GM18499 (cell line): ENCODE measurements at regions not wholly inside any gene's neighbourhood (a gene's known extent, or its start where the extent isn't known, plus 50 kb on each side); places are given as distances from the start of the nearest gene placed in this dataset.

Source experiments
- ATAC-seq: cut with Tn5 transposase; IDR thresholded peaks from one replicate; pipeline ENCODE4 v1.9.1; 2021; ENCODE audit warnings: moderate number of reproducible peaks; ENCODE audit not compliant: insufficient read depth, unreplicated experiment

DNA sequence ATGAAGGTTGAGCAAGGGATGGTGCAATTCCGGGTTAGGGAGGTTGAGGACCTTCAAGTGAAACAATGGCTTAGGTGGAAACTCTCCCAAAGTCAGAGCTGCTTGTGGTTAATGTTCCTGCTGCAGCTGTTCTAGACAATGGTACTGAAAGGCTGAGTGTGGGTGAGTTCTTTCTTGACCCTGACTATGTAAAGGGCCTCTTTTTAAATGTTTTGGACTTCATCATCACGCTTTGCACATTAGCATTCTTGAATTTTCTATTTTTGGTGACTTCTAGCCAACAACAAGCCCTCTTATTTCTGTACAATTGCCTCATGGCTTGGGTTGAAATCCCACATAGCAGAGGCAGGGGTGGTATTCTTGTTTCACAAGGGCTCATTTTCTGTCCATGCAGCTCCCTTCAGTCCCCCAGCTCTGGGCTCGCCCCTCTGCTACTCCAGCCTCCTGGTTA is 136.3 kb upstream of the ANKRD55 start:
- ATAC-seq = no peak

DNA sequence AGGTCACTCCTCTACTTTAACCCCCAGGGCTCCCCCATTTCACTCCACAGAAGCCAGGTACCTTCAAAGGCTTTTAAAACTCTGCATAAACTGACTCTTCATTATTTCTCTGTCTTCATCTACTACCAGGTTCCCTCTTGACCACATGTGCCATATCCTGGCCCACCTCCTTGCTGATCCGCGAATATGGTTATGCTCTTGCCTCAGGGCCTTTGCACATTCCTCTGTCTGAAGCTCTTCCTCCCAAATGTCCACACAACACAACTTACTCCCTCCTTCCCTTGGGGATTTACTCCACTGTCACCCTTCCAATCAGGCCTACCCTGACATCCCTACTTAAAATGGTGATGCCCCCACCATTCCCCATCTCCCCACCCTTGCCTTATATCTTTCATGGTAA is 134.6 kb upstream of the ANKRD55 start:
- ATAC-seq = no peak

DNA sequence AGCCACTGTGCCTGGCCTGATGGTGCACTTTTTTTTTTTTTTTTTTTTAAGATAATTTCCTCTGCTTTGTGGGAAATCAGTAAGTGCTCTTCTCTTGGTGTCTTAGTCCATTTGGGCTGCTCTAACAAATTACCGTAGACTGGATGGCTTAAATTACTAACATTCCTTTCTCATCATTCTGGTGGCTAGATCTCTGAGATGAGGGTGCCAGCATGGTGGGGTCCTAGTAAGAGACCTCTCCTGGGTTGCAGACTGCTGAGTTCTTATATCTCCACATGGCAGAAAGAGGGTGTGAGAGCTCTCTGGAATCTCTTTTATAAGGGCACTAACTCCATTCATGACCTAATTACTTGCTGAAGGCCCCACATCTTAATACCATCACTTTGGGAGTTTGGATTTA is 133.9 kb upstream of the ANKRD55 start:
- no peak for ATAC-seq

DNA sequence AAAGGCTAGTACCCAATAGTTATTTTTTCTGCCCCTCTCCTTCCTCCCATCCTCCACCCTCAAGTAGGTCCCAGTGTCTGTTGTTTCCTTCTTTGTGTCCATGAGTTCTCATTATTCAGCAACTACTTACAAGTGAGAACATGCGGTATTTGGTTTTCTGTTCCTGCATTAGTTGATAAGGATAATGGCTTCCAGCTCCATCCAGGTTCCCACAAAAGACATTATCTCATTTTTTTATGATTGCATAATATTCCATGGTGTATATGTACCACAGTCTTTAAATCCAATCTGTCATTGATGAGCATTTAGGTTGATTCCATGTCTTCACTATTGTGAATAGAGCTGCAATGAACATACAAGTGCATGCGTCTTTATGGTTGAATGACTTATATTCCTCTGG is 128.3 kb upstream of the ANKRD55 start:
- ATAC-seq = no peak

DNA sequence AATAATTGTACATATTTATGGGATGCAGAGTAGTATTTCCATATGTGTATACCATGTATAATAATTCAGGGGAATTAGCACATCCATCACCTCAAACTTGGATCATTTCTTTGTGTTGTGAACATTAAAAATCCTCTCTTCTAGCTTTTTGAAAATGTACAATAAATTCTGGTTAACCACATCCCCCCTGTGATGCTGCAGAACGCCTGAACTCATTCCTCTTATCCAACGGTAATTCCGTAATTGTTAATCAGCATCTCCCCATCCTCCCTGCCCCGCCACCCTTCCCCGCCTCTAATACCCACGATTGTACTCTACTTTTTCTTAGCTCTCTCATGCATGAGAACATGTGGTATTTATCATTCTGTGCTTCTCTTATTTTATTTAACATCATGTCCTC is 127.7 kb upstream of the ANKRD55 start:
- ATAC-seq = no peak

DNA sequence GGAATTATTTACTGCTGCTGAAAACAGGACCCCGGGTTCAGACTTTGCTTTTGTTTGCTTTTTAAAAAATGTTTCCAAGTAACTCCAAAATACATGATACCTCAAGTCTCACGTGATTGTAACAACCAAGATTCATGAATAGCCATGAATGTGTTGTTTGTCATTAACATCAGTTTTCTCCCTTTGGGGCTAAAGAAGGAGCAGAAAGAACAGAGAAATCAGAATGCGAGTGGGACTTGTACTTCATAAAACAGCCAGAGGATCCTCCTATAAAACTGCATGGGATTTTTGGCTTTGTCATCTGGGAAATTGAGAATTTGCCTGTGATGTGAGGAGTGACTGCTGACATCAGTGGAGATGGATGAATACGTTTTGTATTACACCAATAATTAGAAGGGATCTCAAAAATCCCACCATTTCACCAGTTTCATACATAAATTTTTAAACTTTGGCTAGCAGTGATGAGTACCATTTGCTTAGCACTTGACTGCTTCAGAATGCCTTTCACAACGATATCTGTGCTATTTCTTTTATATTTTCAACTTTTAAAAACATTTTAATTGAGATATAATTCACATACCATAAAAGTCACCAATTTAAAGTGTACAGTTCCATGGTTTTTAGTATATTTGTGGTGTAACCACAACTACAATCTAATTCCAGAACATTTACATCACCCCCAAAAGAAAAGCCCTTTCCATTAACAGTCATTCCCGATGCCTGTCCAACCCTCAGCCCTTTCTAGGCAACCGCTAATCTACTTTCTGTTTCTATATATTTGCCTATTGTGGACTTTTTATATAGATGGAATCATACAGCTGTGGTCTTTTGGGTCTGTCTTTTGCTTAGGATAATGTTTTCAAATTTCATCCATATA is 126.9 kb upstream of the ANKRD55 start:
- ATAC-seq = no peak

DNA sequence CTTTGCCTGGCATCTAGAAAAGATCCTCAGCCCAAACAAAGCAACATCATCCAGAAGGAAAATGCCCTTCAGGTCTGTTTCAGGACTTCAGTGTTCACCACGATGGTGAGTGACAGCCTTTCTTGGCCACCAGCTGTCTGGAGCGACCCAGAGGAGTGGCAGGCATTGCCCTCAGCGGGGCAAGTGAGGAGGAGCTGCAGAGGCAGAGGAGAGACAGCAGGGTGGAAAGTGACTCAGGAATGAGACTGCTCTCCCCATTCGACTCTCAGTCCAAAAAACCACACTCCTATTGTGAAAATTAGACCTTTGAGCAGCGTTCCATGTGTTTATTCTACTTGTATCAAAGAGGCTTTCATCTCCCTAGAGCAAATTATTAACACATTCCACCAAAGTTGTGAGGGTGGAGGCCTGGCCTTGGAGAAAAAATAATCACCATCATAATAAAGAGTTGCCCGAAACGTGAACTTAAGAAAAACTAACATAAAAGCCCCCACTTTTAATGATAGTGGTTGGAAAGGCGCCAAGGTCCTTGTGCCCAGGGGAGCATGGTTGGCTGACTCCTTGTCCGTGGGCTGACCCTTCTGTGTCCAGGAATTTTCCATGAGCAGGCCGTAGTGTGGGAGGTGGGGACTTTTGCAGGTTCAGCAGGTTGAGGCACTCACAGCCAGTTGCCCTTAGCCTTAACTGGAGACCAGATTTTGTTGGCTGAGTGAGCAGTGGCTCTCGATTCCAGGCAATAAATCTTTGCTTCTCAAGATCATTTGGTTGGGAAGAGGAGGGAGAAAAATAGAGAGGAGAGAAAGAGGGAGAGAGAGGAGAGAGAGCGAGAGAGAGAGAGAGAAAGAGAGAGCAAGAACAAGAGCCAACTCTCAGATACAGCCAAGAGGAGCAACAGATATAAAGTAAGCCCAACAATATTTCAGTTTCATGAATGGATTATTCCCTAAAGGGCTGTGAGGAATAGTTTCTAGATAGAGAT is 125.9 kb upstream of the ANKRD55 start:
- no peak for ATAC-seq

DNA sequence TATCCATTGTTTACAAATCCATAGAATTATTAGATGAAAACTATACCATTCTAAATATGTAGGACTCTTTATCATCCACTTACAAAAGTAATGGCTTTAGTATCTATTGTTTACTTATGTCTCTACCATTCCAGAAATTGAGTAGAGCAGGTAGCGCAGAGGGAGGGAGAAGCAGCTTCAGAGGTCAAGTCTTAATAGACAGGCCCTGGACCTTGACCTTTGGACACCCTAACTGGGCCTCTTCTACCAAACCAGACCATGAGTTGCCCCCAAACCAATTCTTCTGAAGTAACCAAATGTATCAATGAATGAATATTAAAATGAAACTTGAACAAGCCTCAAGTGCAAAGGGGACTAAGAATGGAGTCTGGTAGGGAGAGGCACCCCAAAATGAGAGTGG is 124.9 kb upstream of the ANKRD55 start:
- no peak for ATAC-seq

DNA sequence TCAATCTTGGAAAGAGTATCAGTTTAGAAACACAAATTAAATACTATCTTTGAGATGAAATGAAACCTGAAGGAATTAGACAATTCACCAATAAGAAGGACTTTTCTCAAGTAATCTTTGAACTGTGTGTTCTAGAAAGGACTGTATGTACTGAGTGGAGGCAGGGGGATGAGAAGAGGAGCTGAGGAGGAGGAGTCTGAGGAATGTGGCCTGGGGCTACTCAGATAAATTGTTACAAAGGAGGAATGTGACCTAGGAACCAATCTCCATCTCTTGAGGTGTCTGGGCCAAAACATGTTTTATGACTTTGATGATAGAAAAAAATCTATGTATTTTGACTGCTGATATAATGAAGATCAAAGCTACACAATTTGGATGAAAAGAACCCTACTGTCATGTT is 124.3 kb upstream of the ANKRD55 start:
- no peak for ATAC-seq

DNA sequence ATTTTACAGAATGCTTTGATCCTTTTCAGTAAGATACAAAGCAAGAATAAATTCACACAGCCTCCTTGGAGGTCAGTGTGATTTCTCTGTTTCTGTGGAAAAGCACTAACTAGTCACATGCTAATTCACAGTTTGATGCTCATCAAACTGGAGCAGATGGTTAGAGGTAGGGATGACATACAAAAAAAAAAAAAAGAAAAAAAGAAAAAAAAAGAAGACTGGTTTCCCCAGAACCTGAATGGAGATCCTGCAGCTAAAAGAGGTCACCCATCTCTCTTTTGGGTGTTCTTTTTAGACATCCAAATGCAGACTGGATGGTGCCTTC is 123.7 kb upstream of the ANKRD55 start:
- ATAC-seq = no peak

DNA sequence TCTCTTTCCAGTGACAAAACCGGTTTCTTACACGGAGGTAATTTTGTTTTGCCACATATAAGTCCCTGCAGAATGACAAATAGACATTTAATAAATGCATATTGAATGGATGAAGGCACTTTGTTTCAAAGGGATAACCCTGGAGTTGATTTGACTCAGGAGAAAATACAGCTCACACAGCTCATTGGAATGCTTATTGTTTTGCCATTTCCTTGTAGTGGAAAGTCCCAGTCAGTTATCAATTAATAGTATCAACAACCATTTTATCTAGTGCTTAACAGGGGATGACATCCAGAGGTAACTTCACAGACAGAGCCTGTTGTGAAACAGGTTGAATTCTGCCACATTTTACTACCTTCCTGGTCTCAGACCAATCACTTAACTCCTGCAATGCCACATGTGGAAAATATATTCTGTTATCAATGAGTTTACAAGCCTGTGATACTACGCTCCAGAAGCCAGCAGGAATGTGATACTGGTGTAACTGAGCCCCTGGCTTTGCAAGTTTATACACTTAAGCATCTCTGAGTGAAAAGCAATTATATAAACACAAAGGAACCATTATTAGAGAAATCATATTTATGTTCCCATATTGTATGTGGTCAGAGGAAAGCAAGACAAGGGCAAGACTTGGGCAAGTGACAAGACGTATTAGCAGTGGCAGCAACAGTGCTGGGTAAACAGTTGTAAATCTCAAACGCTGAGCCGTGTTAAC is 123.1 kb upstream of the ANKRD55 start:
- ATAC-seq = no peak

DNA sequence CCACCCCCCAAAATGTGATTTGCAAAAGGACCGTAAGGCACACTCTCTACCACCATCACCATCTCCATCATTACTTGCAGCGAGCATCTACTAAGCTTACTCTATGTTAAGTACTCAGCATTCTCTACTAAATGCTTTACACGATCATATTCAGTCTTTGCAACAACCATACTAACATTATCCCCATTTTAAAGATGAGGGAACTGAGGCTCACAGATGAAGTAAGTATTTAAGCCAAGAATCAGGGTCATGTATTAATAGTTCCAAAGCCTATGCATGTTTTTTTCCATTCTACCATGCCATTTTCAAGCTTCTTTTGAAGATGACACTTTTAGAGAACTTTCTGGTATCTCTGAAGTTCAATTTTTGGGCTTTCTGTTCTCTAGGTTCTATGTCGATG is 121.7 kb upstream of the ANKRD55 start:
- no peak for ATAC-seq

DNA sequence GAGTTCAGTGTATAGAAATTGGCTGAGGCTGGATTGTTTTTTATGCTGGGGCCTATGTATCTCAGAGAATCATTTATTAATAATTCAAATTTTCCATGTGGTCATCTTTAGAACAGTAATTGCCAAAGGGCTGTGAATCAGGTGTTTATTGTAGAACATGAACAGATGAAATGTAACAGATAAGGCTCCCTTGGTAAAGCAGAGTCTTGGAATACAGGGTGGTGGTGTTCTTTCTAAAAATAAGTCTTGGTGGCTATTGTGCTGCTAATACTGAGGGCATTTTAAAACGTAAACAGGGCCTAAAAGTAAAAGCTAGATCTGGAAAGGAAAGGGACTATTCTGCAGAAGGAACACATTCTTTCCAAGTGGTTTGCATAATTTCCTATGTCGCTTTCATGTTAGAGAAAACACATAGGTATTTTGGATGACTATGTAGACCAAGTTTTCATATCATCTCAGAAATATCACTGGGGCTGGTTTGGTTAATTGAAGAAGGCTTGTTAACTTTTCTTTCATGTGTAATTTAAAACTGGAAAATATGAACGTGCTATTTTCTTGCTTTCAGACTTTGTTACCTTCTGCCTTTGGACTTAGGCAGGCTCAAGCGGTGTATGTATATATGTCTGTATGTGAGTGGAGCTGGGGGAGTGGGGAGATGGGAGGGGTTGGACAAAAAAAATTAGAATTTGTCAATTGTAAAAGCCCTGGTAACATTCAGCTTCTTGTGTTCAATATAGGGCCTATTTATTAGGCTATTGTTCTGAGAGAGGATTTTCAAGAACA is 119.9 kb upstream of the ANKRD55 start:
- ATAC-seq = no peak

DNA sequence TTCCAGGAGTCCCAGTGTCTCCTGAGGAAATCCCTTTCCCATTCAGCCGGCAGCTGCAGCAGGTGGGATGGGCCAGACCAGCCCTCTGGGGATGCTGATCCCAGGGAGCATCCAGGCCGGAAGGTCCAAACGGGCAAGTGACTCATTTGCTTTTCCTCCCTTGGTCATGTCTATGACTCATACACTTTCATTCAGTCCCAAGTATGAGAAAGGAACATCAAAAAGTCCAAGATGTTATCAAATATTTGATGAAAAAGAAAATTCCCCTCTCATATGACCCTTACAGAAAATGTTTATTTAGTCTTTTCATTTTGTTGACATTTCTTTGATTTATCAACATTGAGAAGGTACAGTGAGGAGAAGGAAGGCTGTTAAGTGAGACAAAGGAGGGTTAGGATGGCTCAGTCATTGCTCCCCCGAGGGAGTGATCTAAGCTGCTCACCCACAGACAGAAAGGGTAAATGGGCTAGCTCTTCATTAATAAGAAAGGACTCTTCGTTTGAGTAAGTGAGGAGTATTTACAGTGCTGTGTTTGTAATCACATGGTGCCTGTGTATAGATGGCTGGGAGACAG is 117.6 kb upstream of the ANKRD55 start:
- ATAC-seq = no peak

DNA sequence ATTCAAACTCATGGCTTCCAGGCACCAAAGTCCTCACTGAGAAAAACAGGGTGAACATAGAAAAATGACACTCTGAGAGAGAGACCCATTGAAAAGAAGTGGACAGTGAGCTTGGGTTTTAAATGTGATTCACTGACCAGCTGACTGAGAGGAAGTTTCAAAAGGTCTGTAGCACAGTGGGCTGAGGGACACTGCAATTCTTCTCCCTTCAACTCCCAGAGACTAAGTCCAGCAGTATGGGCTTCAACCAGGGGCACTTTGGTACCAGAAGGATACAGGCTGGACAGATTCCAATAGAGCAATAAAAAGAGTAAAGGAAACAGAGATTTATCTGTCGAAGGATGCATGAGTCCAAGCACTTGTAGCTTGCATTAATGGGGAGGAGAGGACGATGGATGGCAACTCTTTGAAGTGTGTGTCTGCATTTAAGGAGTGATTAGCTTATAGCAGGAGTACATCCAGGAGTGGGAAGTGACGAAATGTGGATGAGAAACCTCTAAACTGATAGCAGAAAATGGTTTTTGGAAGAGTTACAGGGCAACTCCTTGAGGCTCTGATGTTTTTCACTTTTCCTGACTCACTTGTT is 117.0 kb upstream of the ANKRD55 start:
- no peak for ATAC-seq

DNA sequence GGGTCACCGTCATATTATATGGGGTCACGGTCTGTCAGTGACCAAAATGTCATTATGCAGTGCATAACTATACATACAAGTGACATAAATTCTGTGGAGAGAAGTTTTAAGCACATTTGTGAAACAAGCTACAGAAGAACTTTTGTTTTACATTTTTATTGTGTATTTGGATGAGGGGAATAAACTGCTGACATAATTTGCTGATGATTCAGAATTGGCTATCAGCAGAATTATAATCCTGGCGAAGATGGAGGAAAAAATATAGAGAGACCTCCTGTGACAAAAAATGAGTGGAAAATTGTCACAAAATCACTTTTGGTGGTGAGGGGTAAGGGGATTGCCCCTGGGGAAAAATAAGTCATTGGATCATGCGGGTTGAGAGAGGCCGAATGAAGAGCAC is 116.3 kb upstream of the ANKRD55 start:
- ATAC-seq = no peak

DNA sequence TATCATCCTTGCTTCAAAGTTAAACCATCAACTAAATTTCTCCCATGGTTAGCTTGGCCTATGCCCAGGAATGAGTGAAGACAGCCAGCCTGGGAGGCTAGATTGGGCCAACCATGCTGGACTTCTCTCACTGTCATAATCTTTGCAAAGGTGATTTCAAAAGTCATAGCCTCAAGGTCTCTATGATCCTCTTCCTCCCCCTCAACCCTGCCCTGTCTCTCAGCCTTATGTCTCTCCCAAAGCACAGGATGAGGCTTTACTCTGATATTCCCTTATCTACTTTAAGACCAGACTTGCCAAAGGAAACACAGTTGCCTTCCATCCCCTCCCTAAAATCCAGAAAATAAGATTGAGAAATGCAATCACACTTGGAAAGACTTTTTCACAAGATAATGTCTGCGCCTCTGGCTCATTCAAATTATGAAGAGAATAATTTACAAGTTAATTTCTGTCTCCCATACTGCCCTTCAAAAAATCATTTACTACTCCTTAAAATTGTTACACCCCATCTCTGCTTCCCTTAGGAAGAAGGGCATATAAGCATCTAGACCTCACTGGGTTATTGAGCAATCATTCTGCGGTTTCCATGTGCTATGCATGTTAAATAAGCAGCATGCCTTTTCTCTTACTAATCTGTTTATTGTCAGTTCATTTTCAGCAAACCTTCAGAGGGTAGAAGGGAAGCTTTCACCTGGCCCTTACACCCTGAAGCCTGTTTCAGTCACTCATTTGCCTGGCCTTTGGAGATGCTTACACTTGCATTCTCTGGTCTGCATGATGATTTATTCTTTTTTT is 113.8 kb upstream of the ANKRD55 start:
- ATAC-seq = no peak

DNA sequence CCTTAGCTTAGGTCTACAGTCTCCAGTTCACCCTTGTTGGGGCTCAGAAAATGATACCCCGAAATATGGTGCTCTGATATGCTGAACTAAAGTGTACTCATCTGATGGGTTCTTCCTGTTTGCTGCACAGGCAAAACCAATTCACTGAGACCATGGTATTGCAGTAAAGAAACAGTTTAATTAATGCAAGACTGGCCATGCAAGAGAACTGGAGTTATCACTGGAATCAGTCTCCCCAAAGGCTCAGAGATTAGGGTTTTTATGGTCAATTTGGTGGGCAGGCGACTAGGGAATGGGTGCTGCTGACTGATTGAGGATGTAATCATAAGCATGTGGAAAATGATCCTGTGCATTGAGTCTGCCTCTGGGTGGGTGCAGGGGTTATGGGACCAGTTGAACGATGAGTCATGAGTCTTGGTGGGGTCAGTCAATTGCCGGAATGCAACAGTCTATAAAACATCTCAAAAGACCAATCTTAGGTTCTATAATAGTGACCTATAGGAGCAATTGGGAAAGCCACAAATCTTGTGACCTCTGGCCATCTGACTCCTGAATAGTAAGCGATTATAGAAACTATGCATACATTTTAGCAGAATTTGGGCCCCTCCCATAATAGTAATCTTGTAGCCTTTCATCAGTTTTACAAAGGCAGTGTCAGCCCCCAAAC is 113.0 kb upstream of the ANKRD55 start:
- ATAC-seq = no peak
